NCI-H1092 treated with DMSO at 0.1 percent for 48 hours (cell line): ENCODE measurements at regions not wholly inside any gene's neighbourhood (a gene's known extent, or its start where the extent isn't known, plus 50 kb on each side); places are given as distances from the start of the nearest gene placed in this dataset.
"Not testable (repeated sequence)": the region's sequence is repeated elsewhere in the genome, so short reads cannot be mapped to it uniquely, and the experiment has no call there.

Source experiments
- DNase-seq: peaks from one replicate; lab custom pipeline; 2025; lab: John Stamatoyannopoulos, UW

- DNase-seq, result not testable (repeated sequence)
Observed at GRCh38 chr9:39463696-39464095, 108.2 kb downstream of the SPATA31A1 start.

DNA sequence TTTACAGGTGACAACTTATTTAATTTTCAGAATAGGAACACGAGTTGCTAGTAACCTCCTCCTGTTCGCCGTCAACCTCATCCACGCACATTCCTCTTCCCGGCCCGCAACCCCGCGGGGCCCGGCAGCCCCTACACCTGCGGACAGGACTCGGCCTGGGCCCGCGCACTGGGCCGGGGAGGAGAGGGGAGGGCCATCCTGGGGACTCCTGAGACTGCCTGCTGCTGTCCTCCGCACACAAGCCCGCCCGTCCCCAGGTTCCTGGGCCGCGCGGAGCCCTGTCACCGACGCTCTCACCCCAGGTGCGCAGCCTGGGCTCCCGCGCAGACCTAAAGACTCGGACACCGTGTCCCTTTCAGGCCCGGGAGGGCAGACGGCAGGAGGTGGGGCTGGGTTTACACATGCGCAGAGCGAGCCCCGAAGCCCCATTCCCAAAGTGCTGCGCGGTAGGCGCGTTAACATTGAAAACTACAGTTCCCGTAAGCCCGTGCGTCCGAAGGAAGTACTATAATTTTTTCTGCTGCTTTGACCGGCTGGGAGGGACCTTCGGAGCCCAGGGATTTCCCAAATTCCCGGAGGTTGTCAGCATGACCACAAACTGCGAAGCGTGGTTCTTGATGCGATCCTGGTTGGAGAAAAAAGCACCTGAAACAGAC, 108.8 kb downstream of the SPATA31A1 start:
- DNase-seq, result peak; percentile 91

DNA sequence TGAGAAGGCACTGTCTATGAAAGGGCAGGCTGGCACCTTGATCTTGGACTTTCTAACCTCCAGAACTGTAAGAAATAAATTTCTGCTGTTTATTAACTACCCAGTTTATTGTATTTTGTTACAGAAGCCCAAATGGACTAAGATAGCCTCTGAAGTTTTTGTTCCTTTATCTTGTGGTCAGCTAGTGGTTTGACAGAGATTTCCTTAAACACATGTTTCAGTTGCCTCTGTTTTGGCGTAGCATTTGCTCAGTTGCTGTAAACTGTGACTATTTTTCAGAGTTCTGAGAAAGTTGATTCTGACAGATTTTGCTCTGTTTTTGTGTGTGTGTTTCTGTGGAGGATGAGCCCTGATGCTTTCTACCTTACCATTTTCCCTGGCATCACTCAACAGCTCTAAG, 119.0 kb downstream of the SPATA31A1 start:
- not testable (repeated sequence) for DNase-seq

- not testable (repeated sequence) for DNase-seq
Observed at GRCh38 chr9:39483073-39483472, 127.6 kb downstream of the SPATA31A1 start.

DNA sequence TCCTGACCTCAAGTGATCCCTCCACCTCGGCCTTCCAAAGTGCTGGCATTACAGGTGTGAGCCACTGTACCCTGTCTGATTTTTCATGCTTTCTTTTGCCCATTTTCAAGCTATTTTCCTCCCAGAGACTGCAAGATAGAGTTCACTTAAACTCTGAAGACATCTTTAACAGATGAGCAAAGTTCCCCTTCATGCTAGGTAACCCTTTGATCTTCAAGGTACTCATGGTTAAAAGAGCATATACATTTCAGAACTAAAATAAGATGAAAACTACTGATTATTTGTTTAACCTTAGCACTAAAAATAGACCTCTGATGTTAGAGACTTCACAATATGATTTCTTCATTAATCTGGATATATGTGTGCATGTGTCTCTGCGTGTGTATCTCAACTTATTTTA, 128.4 kb downstream of the SPATA31A1 start:
- not testable (repeated sequence) for DNase-seq

GRCh38 chr9:39484292-39484691, 128.8 kb downstream of the SPATA31A1 start:
- DNase-seq, result not testable (repeated sequence)

- not testable (repeated sequence) for DNase-seq
Observed at GRCh38 chr9:39487477-39487876, 132.0 kb downstream of the SPATA31A1 start.

GRCh38 chr9:39496248-39496647, 140.8 kb downstream of the SPATA31A1 start:
- not testable (repeated sequence) for DNase-seq

GRCh38 chr9:39503178-39503577, 147.7 kb downstream of the SPATA31A1 start:
- DNase-seq, result not testable (repeated sequence)

DNA sequence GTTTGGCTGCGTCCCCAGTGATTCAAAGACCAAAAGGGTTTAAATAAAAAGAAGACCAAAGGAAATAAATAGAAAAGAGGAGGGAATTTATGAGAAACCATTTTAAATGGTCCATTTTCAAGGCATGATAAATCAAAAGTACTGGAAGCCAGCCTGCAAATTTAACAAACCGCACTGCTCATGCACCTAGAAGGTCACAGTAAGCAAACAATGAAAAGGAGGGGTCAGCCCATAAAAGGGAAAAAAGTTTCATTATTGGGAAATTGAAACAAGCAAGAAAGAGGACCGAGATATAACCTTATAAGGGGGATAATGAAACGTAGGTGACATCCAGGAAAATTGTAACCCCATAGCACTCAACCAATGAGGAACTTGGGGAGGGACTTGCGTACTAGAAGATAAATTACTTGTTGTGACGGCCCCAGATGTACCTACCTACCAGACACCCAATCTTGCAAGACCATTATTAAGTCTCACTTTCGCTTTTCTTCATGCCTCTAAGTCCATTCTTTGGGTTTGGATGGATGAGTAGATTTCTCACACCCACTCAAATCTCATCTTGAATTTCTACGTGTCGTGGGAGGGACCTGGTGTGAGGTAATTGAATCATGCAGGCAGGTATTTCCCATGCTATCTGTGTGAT, 172.0 kb downstream of the SPATA31A1 start:
- not testable (repeated sequence) for DNase-seq

DNA sequence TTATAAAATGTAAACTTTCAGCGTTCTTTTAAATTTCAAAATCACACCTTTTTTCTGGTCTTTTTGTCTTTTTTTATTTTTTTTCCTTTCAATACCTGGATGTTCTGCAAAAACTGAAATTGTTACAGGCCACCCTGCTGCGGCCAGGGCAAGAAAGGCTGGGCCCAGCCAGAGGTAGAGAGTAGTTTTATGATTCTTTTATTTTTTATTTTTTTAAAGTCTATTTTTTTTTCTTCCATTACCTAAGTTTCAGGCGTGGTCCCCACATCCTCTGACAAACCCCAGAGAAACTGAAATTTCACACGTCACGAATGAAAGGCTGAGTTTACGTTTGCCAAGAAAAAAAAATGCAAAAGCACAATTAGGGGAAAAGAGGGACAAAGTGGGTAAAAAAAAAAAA, 177.1 kb downstream of the SPATA31A1 start:
- not testable (repeated sequence) for DNase-seq

GRCh38 chr9:39533001-39533762, 177.7 kb downstream of the SPATA31A1 start:
- not testable (repeated sequence) for DNase-seq

GRCh38 chr9:39533763-39534548, 178.5 kb downstream of the SPATA31A1 start:
- not testable (repeated sequence) for DNase-seq

GRCh38 chr9:39534897-39535296, 179.4 kb downstream of the SPATA31A1 start:
- not testable (repeated sequence) for DNase-seq

GRCh38 chr9:39542157-39542556, 186.7 kb downstream of the SPATA31A1 start:
- DNase-seq, result not testable (repeated sequence)

GRCh38 chr9:39545079-39545478, 189.6 kb downstream of the SPATA31A1 start:
- DNase-seq, result not testable (repeated sequence)

DNA sequence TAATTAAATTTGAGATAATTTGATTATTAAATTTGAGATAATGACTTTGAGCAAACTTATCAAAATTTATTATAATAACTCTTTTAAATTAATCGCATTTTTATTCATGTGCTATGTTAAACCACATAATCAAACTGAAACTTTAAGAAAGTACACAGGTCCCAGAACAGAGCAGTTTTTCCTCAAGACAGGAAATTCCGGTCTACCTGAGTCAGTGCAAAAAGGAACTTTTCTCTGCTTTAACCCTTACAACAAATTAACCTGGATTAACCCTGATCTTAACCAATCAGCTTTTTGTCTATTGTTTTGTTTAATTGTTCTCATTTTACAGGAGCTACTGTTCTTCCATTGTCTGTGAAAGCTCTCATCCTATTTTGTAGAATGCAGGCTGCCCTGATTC, 195.1 kb downstream of the SPATA31A1 start:
- DNase-seq, result not testable (repeated sequence)

GRCh38 chr9:39551544-39551943, 196.1 kb downstream of the SPATA31A1 start:
- DNase-seq, result not testable (repeated sequence)

DNA sequence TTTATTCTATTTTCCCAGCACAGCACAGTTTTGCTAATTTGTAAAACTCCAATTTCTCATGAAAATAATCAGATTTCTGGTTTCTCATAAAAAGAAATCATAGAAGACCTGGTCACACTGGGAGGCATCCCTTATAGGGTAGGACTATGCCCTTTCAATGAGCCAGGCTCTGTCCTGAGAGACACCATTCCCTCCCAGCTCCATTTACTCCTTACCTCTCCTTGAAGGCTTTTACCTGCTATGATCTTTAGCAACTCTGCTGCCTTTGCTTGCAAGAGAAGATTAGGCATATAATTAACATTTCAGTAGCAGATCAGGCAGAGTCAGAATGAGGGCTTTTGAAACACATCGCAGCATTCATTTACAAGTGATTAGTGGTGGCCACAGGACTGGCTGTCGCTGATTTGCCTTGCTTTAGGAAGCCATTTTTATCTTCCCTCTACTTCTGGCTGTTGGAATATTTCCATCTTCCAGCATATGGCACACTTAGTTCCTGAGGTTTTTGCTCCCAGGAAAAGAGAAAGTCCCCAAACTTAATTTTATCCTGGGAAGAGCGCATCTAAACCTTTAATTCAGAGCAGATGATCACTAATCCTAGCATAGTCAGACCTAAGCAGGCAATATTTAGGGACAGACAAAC, 196.9 kb downstream of the SPATA31A1 start:
- not testable (repeated sequence) for DNase-seq

DNA sequence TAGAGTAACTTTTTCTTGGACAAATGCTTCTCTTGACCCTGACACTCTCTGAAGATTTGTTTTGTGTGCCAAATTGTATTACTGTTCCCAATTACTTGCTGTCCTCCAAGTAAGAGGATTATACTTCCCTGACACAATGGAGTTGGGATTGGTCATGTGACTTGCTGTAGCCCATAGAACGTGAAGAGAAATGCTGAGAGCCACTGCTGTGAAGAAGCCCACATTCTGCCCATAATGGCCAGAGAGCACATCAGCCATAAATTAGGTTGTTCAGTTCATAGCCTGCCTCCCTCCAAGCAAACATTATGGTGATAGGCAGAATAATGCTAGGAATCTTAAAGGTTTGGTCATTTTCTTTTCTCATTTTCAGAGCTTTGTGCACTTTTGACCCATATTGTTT, 198.9 kb downstream of the SPATA31A1 start:
- DNase-seq, result not testable (repeated sequence)

- not testable (repeated sequence) for DNase-seq
Observed at GRCh38 chr9:39559384-39559783, 203.9 kb downstream of the SPATA31A1 start.
